Progenitor cell of endocrine pancreas (in vitro differentiated cells): ENCODE measurements at regions not wholly inside any gene's neighbourhood (a gene's known extent, or its start where the extent isn't known, plus 50 kb on each side); places are given as distances from the start of the nearest gene placed in this dataset.

ENCODE experiments used
- DNase-seq: peaks from one replicate; pipeline ENCODE4 v3.0.0; 2021; ENCODE audit warnings: low spot score; ENCODE audit not compliant: unreplicated experiment
- H3K27ac Mint-ChIP-seq: 2 replicates; pipeline ENCODE4 v1.8.0; 2021; ENCODE audit warnings: mild to moderate bottlenecking, moderate library complexity, mixed read lengths
- H3K27me3 Mint-ChIP-seq: 2 replicates; pipeline ENCODE4 v1.8.0; 2021; ENCODE audit warnings: mixed read lengths
- H3K36me3 Mint-ChIP-seq: 2 replicates; pipeline ENCODE4 v1.8.0; 2022; ENCODE audit warnings: mixed read lengths; ENCODE audit not compliant: insufficient read depth
- H3K4me1 Mint-ChIP-seq: 2 replicates; pipeline ENCODE4 v1.8.0; 2021; ENCODE audit warnings: low read depth, mixed read lengths
- H3K4me3 Mint-ChIP-seq: 2 replicates; pipeline ENCODE4 v1.8.0; 2021; ENCODE audit warnings: low read depth, mild to moderate bottlenecking, moderate library complexity, mixed read lengths
- H3K9me3 Mint-ChIP-seq: 2 replicates; pipeline ENCODE4 v1.8.0; 2021; ENCODE audit warnings: low read depth, mixed read lengths
- CTCF ChIP-seq: fragments of 200-600 bp; sonication (generic); IDR thresholded peaks from one replicate; pipeline ENCODE4 v1.5.0; 2021; ENCODE audit warnings: antibody characterized with exemption, mild to moderate bottlenecking; ENCODE audit not compliant: unreplicated experiment

- Mint-ChIP-seq H3K36me3 (no peaks in the 10 kb centered on the region), H3K27ac (no peak overlapping the region), H3K4me3 (no peak overlapping the region), H3K27me3 (peaks cover 3% of the 10 kb centered on the region), H3K4me1 (peaks cover 4% of the 10 kb centered on the region), H3K9me3 (no peaks in the 10 kb centered on the region)
- DNase-seq = no peak
- no peak for TF ChIP-seq CTCF
Observed at GRCh38 chr1:43047135-43047534, 88.5 kb upstream of the SLC2A1 start.

- peaks cover 4% of the 10 kb centered on the region for H3K4me1 Mint-ChIP-seq
- no peaks in the 10 kb centered on the region for H3K36me3 Mint-ChIP-seq
- no peak overlapping the region for H3K27ac Mint-ChIP-seq
- H3K9me3 Mint-ChIP-seq = no peaks in the 10 kb centered on the region
- H3K27me3 Mint-ChIP-seq = peaks cover 3% of the 10 kb centered on the region
- TF ChIP-seq CTCF = no peak
- no peak overlapping the region for H3K4me3 Mint-ChIP-seq
- no peak for DNase-seq
Observed at GRCh38 chr1:43044572-43045361, 86.1 kb upstream of the SLC2A1 start.

GRCh38 chr1:43043695-43044094 is 85.0 kb upstream of the SLC2A1 start:
- no peak overlapping the region for H3K27ac Mint-ChIP-seq
- no peak for DNase-seq
- H3K27me3 Mint-ChIP-seq = peaks cover 3% of the 10 kb centered on the region
- peaks cover 11% of the 10 kb centered on the region for H3K4me1 Mint-ChIP-seq
- no peak overlapping the region for H3K4me3 Mint-ChIP-seq
- H3K9me3 Mint-ChIP-seq = no peaks in the 10 kb centered on the region
- H3K36me3 Mint-ChIP-seq = no peaks in the 10 kb centered on the region
- no peak for TF ChIP-seq CTCF

GRCh38 chr1:43042773-43043457 is 84.2 kb upstream of the SLC2A1 start:
- H3K27ac Mint-ChIP-seq = no peak overlapping the region
- no peak for DNase-seq
- TF ChIP-seq CTCF = no peak
- H3K4me1 Mint-ChIP-seq = peaks cover 11% of the 10 kb centered on the region
- H3K9me3 Mint-ChIP-seq = no peaks in the 10 kb centered on the region
- H3K36me3 Mint-ChIP-seq = no peaks in the 10 kb centered on the region
- peaks cover 3% of the 10 kb centered on the region for H3K27me3 Mint-ChIP-seq
- H3K4me3 Mint-ChIP-seq = no peak overlapping the region

GRCh38 chr1:43042127-43042526 is 83.5 kb upstream of the SLC2A1 start:
- no peak for TF ChIP-seq CTCF

More at GRCh38 chr1:43042127-43042526, 83.5 kb upstream of the SLC2A1 start:
- no peak for DNase-seq
- Mint-ChIP-seq H3K27ac (no peak overlapping the region), H3K36me3 (no peaks in the 10 kb centered on the region), H3K4me1 (peaks cover 11% of the 10 kb centered on the region), H3K9me3 (no peaks in the 10 kb centered on the region), H3K27me3 (peaks cover 3% of the 10 kb centered on the region), H3K4me3 (no peak overlapping the region)
